WI38 (cell line): ENCODE measurements at regions not wholly inside any gene's neighbourhood (a gene's known extent, or its start where the extent isn't known, plus 50 kb on each side); places are given as distances from the start of the nearest gene placed in this dataset.

ENCODE experiments used
- H3K4me3 ChIP-seq: 2 replicates; pipeline ENCODE4 v1.5.1; 2011; ENCODE audit warnings: low read depth, mild to moderate bottlenecking, control low read depth, low read length
- TF ChIP-seq, protein P1 (sequence below): IDR thresholded peaks from 2 replicates; pipeline ENCODE4 v1.5.1; 2012; ENCODE audit warnings: low read depth, mild to moderate bottlenecking, control low read depth, low read length

DNA sequence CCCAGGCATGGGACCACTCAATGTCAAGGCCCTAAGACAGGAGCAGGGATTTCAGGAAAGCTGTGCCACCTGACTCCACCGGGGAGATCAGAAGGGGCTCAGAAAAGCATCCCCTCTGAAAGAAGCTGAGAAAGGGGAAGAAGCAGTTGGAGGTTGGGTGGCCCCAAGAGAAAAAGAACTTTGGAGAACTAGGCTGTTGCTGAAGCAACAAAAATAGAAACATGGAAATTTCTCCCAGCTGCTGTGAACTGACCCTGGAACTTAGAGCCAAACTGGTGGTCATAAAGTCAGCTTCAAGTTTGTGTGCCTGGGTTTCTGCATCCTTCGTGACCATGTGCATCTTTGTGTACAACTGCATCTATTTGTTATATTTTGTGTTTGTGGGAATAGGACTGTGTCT, 534.5 kb downstream of the MAFB start:
- TF ChIP-seq, protein P1, sequence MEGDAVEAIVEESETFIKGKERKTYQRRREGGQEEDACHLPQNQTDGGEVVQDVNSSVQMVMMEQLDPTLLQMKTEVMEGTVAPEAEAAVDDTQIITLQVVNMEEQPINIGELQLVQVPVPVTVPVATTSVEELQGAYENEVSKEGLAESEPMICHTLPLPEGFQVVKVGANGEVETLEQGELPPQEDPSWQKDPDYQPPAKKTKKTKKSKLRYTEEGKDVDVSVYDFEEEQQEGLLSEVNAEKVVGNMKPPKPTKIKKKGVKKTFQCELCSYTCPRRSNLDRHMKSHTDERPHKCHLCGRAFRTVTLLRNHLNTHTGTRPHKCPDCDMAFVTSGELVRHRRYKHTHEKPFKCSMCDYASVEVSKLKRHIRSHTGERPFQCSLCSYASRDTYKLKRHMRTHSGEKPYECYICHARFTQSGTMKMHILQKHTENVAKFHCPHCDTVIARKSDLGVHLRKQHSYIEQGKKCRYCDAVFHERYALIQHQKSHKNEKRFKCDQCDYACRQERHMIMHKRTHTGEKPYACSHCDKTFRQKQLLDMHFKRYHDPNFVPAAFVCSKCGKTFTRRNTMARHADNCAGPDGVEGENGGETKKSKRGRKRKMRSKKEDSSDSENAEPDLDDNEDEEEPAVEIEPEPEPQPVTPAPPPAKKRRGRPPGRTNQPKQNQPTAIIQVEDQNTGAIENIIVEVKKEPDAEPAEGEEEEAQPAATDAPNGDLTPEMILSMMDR, result no peak
- H3K4me3 ChIP-seq, result no peak overlapping the region

DNA sequence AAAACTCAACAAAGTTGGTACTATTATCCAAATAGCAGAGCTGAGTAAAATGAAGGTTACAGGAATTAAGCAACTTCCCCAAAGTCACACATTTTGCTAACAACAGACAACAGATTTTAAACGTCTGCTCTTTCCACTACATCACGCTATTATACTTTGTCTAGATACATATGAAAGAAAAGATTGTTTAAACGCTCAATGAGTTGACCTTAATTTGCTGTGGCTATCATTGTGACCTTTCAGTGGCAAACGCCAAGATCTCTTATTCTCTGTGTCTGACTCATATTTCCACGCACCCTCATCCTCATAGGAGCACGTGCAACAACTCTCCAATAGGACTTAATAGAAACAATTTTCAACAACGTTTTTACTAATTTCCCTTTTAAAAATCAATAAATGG, 540.1 kb downstream of the MAFB start:
- H3K4me3 ChIP-seq, result no peak overlapping the region
- TF ChIP-seq, protein P1, result no peak

DNA sequence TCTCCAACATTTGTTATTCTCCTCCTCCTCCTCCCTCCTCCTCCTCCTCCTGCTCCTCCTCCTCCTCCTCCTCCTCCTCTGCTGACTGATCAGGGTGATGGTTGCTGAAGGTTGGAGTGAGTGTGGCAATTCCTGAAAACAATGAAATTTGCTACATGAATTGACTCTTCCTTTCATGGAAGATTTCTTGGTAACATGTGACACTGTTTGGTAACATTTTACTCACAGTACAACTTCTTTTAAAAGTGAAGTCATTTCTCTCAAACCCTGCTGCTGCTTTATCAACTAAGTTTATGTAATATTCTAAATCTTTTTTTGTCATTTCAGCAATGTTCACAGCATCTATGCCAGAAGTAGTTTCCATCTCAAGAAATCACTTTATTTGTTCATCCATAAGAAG, 543.0 kb downstream of the MAFB start:
- H3K4me3 ChIP-seq, result no peak overlapping the region
- TF ChIP-seq, protein P1, result no peak

GRCh38 chr20:40144581-40144980, 544.5 kb downstream of the MAFB start:
- H3K4me3 ChIP-seq, result no peak overlapping the region
- TF ChIP-seq, protein P1, result no peak

DNA sequence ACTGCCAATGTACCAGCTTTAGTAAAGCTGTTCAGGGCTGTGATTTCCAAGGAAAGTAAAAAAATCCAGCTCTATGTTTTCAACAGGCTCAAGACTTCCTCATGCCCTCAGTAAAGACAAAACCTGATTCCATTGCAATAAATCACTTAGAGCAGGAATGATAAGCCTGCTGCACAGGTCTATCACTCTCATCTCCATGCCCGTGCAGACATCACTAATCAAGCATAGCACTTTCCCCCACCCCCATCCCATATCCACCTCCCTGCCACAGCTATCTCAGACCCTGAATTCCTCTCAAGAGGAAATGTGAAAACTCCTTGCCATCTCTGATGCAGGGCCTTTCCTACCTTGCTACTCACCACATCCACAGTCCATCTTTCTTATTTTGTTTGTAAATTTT, 554.9 kb downstream of the MAFB start:
- TF ChIP-seq, protein P1, result no peak
- no peak overlapping the region for H3K4me3 ChIP-seq

DNA sequence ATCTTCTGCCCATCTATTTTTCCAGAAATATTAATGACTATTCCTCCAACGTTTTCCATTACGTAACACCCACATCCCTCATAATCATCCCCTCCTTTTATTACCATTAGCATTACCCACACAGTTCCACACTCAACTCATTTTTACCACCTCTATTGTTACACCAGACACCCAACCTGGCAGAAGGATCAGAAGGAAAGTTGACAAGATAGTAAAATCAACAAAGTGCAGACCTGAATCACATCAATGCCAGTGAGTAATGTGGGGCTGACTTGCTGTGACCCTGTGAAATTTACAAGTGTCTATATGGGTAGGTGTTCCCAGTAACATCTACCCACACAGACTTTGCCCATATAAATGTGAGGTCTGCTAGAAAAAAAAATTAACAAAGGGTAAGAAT, 568.2 kb downstream of the MAFB start:
- H3K4me3 ChIP-seq, result no peak overlapping the region
- TF ChIP-seq, protein P1, result no peak

DNA sequence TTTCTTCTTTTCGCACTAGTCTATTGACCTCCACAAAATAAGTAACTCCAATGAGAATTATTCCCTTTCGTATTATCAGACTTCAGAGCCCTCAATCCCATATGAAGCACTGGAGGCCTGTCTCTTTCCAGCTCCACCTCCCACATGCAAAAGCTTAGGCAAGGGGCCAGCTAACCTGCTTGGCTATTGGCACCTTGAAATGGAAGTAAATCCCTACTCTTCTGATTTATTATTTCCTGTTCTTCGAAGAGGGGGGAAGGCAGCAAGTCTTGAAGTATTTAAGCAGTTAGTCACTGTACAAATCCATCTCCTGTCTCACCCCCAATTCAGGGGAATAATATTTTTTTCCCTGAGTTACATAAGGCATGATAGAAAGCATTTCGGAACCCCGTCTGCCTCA, 577.8 kb downstream of the MAFB start:
- H3K4me3 ChIP-seq, result no peak overlapping the region
- TF ChIP-seq, protein P1, result no peak
